ENCODE measurements at regions not wholly inside any gene's neighbourhood (a gene's known extent, or its start where the extent isn't known, plus 50 kb on each side); places are given as distances from the start of the nearest gene placed in this dataset.
"Not testable (repeated sequence)": the region's sequence is repeated elsewhere in the genome, so short reads cannot be mapped to it uniquely, and the experiment has no call there.

DNA sequence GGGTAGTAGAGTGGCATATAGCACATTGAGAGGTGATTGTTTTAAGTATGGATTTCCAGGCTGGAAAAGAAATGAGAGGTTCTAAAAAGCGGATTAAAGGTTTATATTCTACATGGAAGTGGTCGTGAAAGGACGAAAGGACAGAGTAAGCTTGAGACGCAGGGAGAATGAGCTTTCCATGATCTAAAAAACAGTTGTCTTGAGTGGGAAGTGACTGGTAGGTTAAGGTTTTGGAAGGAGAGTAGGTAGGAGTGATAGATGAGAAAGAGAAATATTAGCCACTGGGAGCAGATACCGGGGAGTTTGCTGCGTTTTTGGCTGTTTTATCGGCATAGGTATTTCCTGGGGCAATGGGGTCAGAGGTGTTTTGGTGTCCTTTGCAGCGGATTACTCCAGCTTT, 750.6 kb upstream of the ADGRB3 start:
- peaks cover 5 to 8% of the 10 kb centered on the region in 2 donors for H3K9me3 ChIP-seq (ENCODE audit: control insufficient read depth in 2 of 2, insufficient read depth in 1 of 2, low read depth in 1 of 2, low read length in 1 of 2)
- H3K27me3 ChIP-seq (ENCODE audit: control insufficient read depth in 1 of 2, insufficient read depth in 2 of 2, low read length in 2 of 2), result no peaks in the 10 kb centered on the region
- no peak overlapping the region for H3K4me3 ChIP-seq (ENCODE audit: low read depth in 1 of 2, low read length in 2 of 2)
- H3K27ac ChIP-seq (ENCODE audit: low read depth in 2 of 2, low read length in 1 of 2), result no peak overlapping the region
- H3K36me3 ChIP-seq (ENCODE audit: control insufficient read depth in 2 of 2, insufficient read depth in 2 of 2, low read length in 1 of 2), result no peaks in the 10 kb centered on the region
- WGBS, 2 donors, result 82 to 92% methylated on average over 8 of the region's 8 CpGs
- no peaks in the 10 kb centered on the region for H3K4me1 ChIP-seq (ENCODE audit: control insufficient read depth in 2 of 2, insufficient read depth in 2 of 2, low read length in 1 of 2)

DNA sequence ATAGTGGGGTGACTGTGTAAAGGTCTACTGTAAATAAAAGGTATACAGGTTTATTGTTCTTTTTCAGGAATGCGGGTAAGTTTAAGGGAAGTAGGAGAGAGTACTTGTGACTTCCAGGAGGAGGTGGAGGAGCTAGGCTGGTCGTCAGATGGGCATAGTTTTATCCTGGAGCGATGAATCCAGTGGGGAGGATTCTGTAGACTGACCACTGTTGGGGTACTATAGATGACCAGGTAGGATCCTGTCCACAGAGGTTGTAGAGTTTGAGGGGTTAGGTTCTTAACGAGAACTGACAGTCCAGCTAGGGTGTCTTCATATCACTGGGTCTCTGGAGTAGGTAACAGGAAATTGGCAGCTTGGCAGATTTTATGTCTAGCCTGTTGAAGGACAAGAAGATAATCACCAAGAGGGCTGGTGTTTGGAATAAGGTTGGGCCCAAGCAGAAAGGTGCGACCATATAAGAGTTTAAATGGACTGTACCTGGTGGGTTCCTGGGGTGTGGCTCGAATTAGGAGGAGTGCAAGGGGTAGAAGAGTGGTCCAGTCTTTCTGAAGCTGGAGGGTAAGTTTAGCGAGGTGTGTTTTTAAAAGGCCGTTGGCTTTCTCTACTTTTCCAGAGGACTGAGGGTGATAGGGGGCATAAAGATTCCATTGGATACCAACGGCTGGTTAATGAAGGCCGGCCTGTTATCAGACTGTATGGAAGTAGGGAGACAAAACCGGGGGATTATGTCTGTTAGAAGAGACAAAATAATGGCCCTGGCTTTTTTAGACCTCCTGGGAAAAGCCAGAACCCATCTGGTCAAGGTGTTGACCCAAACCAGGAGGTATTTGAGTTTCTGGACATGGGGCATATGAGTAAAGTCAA, 751.3 kb upstream of the ADGRB3 start:
- peaks cover 5 to 8% of the 10 kb centered on the region in 2 donors for H3K9me3 ChIP-seq (ENCODE audit: control insufficient read depth in 2 of 2, insufficient read depth in 1 of 2, low read depth in 1 of 2, low read length in 1 of 2)
- no peaks in the 10 kb centered on the region for H3K27me3 ChIP-seq (ENCODE audit: control insufficient read depth in 1 of 2, insufficient read depth in 2 of 2, low read length in 2 of 2)
- H3K4me1 ChIP-seq (ENCODE audit: control insufficient read depth in 2 of 2, insufficient read depth in 2 of 2, low read length in 1 of 2), result no peaks in the 10 kb centered on the region
- WGBS, 2 donors, result 83 to 86% methylated on average over 11 of the region's 11 CpGs
- no peak overlapping the region for H3K27ac ChIP-seq (ENCODE audit: low read depth in 2 of 2, low read length in 1 of 2)
- H3K4me3 ChIP-seq (ENCODE audit: low read depth in 1 of 2, low read length in 2 of 2), result no peak overlapping the region
- no peaks in the 10 kb centered on the region for H3K36me3 ChIP-seq (ENCODE audit: control insufficient read depth in 2 of 2, insufficient read depth in 2 of 2, low read length in 1 of 2)

DNA sequence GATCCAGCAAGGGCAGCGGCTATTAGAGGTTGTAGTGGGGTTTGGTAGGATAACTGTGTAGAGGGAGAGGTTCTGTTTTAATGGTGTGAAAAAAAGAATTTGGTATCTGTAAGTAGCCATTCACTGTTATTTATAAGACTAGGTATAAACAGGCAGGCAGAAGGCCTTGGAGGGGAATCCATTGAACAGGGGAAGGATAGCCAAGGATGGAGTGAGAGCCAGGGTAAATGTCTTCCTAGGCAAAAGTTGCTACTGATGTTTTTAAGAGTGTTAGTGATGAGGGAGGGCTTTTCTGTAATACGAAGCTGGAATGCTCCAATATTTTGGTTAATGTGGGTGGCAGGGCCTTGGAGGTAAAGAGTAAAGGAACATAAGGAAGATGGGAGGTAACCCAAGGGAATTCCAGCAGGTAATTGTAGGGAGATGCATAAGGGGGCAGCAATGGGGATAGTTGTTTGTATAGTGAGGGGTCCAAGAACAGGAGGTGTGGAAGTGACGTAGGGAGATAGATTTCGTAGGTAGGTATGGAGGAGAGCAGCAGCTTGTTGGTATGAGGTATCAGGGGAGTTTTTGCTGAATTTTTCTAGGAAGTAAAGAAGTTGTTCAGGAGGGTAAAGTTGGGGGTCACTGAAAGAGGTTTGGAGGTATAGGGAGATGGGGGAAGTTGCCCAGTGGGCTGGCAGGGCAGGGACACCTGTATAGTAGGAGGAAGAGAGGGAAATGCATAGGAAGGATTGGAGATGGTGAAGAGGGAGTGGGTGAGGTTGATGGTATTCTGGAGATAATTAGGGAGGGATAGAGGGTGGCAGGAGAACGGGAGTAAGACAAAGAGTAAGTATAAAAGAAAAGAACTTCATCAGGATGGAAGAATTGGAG, 752.4 kb upstream of the ADGRB3 start:
- peaks cover 5 to 8% of the 10 kb centered on the region in 2 donors for H3K9me3 ChIP-seq (ENCODE audit: control insufficient read depth in 2 of 2, insufficient read depth in 1 of 2, low read depth in 1 of 2, low read length in 1 of 2)
- WGBS, 2 donors, result 74 to 80% methylated on average over 5 of the region's 5 CpGs
- H3K27ac ChIP-seq (ENCODE audit: low read depth in 2 of 2, low read length in 1 of 2), result no peak overlapping the region

GRCh38 chr6:67881706-67882065, 753.4 kb upstream of the ADGRB3 start:
- no peaks in the 10 kb centered on the region for H3K4me1 ChIP-seq (ENCODE audit: control insufficient read depth in 2 of 2, insufficient read depth in 2 of 2, low read length in 1 of 2)
- H3K9me3 ChIP-seq (ENCODE audit: control insufficient read depth in 2 of 2, insufficient read depth in 1 of 2, low read depth in 1 of 2, low read length in 1 of 2), result peaks cover 3 to 5% of the 10 kb centered on the region in 2 donors
- no peaks in the 10 kb centered on the region for H3K36me3 ChIP-seq (ENCODE audit: control insufficient read depth in 2 of 2, insufficient read depth in 2 of 2, low read length in 1 of 2)
- H3K27me3 ChIP-seq (ENCODE audit: control insufficient read depth in 1 of 2, insufficient read depth in 2 of 2, low read length in 2 of 2), result no peaks in the 10 kb centered on the region
- 77 to 80% methylated on average over 4 of the region's 4 CpGs for WGBS, 2 donors
- no peak overlapping the region for H3K27ac ChIP-seq (ENCODE audit: low read depth in 2 of 2, low read length in 1 of 2)
- H3K4me3 ChIP-seq (ENCODE audit: low read depth in 1 of 2, low read length in 2 of 2), result no peak overlapping the region

More for the DNA sequence above, 752.4 kb upstream of the ADGRB3 start:
- Histone ChIP-seq H3K27me3 (ENCODE audit: control insufficient read depth in 1 of 2, insufficient read depth in 2 of 2, low read length in 2 of 2) (no peaks in the 10 kb centered on the region), H3K4me3 (ENCODE audit: low read depth in 1 of 2, low read length in 2 of 2) (no peak overlapping the region), H3K4me1 (ENCODE audit: control insufficient read depth in 2 of 2, insufficient read depth in 2 of 2, low read length in 1 of 2) (no peaks in the 10 kb centered on the region), H3K36me3 (ENCODE audit: control insufficient read depth in 2 of 2, insufficient read depth in 2 of 2, low read length in 1 of 2) (no peaks in the 10 kb centered on the region)

DNA sequence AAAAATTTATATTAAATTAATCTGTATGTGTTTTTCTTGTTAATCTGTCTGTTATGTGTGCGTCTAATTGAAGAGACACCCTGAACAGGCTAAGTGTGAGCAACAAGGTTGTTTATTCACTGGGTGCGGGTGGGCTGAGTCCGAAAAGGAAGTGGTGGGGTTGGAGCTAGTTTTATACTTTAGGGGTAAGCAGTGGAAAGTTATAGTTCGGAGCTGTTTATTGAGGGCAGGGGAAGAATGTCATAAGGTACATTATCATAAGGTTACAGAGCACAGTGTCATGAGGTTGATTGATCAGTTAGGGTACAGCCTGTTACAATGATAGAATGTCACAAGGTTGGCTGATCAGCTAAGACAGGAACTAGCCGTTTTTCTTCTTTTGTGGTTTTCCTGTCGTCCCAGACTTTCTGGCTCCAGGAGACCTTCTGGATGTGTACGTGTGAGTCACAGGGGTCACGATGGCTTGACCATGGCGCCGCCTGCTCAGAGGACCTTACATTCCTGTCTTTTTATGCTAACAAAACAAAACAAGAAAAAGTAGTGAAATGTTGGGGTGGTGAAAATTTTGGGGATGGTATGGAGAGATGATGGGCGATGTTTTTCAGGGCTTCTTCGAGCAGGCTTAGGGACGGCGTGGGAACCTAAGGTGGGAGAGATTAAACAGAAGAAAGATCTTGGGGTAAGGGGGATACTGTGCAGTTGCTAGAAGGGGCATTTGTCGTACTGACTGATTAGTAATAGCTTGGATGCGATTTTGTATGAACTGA, 754.0 kb upstream of the ADGRB3 start:
- 84 to 87% methylated on average over 16 of the region's 16 CpGs for WGBS, 2 donors
- no peaks in the 10 kb centered on the region for H3K27me3 ChIP-seq (ENCODE audit: control insufficient read depth in 1 of 2, insufficient read depth in 2 of 2, low read length in 2 of 2)
- no peaks in the 10 kb centered on the region for H3K4me1 ChIP-seq (ENCODE audit: control insufficient read depth in 2 of 2, insufficient read depth in 2 of 2, low read length in 1 of 2)
- H3K4me3 ChIP-seq (ENCODE audit: low read depth in 1 of 2, low read length in 2 of 2), result no peak overlapping the region
- H3K27ac ChIP-seq (ENCODE audit: low read depth in 2 of 2, low read length in 1 of 2), result no peak overlapping the region
- peaks cover 0 to 5% of the 10 kb centered on the region in 2 donors for H3K9me3 ChIP-seq (ENCODE audit: control insufficient read depth in 2 of 2, insufficient read depth in 1 of 2, low read depth in 1 of 2, low read length in 1 of 2)
- H3K36me3 ChIP-seq (ENCODE audit: control insufficient read depth in 2 of 2, insufficient read depth in 2 of 2, low read length in 1 of 2), result no peaks in the 10 kb centered on the region

DNA sequence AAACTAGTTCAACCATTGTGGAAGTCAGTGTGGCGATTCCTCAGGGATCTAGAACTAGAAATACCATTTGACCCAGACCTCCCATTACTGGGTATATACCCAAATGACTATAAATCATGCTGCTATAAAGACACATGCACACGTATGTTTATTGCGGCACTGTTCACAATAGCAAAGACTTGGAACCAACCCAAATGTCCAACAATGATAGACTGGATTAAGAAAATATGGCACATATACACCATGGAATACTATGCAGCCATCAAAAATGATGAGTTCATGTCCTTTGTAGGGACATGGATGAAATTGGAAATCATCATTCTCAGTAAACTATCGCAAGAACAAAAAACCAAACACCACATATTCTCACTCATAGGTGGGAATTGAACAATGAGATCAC, 754.7 kb upstream of the ADGRB3 start:
- not testable (repeated sequence) for H3K9me3 ChIP-seq (ENCODE audit: control insufficient read depth in 2 of 2, insufficient read depth in 1 of 2, low read depth in 1 of 2, low read length in 1 of 2); H3K4me1 ChIP-seq (ENCODE audit: control insufficient read depth in 2 of 2, insufficient read depth in 2 of 2, low read length in 1 of 2); H3K36me3 ChIP-seq (ENCODE audit: control insufficient read depth in 2 of 2, insufficient read depth in 2 of 2, low read length in 1 of 2); H3K4me3 ChIP-seq (ENCODE audit: low read depth in 1 of 2, low read length in 2 of 2); H3K27ac ChIP-seq (ENCODE audit: low read depth in 2 of 2, low read length in 1 of 2); H3K27me3 ChIP-seq (ENCODE audit: control insufficient read depth in 1 of 2, insufficient read depth in 2 of 2, low read length in 2 of 2)
- WGBS, 2 donors, result 83 to 85% methylated on average over 3 of the region's 4 CpGs

DNA sequence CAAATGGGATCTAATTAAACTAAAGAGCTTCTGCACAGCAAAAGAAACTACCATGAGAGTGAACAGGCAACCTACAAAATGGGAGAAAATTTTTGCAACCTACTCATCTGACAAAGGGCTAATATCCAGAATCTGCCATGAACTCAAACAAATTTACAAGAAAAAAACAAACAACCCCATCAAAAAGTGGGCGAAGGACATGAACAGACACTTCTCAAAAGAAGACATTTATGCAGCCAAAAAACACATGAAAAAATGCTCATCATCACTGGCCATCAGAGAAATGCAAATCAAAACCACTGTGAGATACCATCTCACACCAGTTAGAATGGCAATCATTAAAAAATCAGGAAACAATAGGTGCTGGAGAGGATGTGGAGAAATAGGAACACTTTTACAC, 755.2 kb upstream of the ADGRB3 start:
- H3K9me3 ChIP-seq (ENCODE audit: control insufficient read depth in 2 of 2, insufficient read depth in 1 of 2, low read depth in 1 of 2, low read length in 1 of 2); H3K4me3 ChIP-seq (ENCODE audit: low read depth in 1 of 2, low read length in 2 of 2); H3K36me3 ChIP-seq (ENCODE audit: control insufficient read depth in 2 of 2, insufficient read depth in 2 of 2, low read length in 1 of 2); H3K27me3 ChIP-seq (ENCODE audit: control insufficient read depth in 1 of 2, insufficient read depth in 2 of 2, low read length in 2 of 2); H3K4me1 ChIP-seq (ENCODE audit: control insufficient read depth in 2 of 2, insufficient read depth in 2 of 2, low read length in 1 of 2); H3K27ac ChIP-seq (ENCODE audit: low read depth in 2 of 2, low read length in 1 of 2): not testable (repeated sequence)
- WGBS, 2 donors, result 100% methylated on average over 1 of the region's 1 CpG

DNA sequence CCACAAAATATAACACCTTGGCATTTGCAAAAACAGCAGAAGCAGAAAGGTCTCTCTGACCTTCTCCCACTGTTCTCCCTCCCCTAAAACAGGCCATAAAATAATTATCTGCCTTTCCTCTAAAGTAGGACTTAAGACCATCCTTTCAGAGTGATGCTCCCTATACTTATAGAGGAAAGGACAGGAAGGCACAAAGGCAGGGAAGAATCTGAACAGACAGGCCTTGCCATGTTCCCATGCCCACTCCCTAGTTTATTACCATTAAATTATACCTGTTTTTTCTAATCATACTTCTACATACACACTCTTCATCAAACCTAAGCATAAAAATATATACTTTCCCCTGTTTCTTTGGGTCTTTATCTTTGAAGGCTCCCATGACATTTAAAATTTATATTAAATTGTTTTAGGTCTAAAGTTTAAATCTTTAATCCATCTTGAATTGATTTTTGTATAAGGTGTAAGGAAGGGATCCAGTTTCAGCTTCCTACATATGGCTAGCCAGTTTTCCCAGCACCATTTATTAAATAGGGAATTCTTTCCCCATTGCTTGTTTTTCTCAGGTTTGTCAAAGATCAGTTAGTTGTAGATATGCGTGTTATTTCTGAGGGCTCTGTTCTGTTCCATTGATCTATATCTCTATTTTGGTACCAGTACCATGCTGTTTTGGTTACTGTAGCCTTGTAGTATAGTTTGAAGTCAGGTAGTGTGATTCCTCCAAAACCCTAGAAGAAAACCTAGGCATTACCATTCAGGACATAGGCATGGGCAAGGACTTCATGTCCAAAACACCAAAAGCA, 755.8 kb upstream of the ADGRB3 start:
- WGBS, 2 donors, result 97 to 100% methylated on average over 1 of the region's 1 CpG
- not testable (repeated sequence) for H3K9me3 ChIP-seq (ENCODE audit: control insufficient read depth in 2 of 2, insufficient read depth in 1 of 2, low read depth in 1 of 2, low read length in 1 of 2); H3K36me3 ChIP-seq (ENCODE audit: control insufficient read depth in 2 of 2, insufficient read depth in 2 of 2, low read length in 1 of 2); H3K4me3 ChIP-seq (ENCODE audit: low read depth in 1 of 2, low read length in 2 of 2); H3K27me3 ChIP-seq (ENCODE audit: control insufficient read depth in 1 of 2, insufficient read depth in 2 of 2, low read length in 2 of 2); H3K27ac ChIP-seq (ENCODE audit: low read depth in 2 of 2, low read length in 1 of 2); H3K4me1 ChIP-seq (ENCODE audit: control insufficient read depth in 2 of 2, insufficient read depth in 2 of 2, low read length in 1 of 2)

GRCh38 chr6:67878216-67878615, 756.9 kb upstream of the ADGRB3 start:
- not testable (repeated sequence) for H3K27ac ChIP-seq (ENCODE audit: low read depth in 2 of 2, low read length in 1 of 2); H3K27me3 ChIP-seq (ENCODE audit: control insufficient read depth in 1 of 2, insufficient read depth in 2 of 2, low read length in 2 of 2); H3K36me3 ChIP-seq (ENCODE audit: control insufficient read depth in 2 of 2, insufficient read depth in 2 of 2, low read length in 1 of 2); H3K4me3 ChIP-seq (ENCODE audit: low read depth in 1 of 2, low read length in 2 of 2); H3K4me1 ChIP-seq (ENCODE audit: control insufficient read depth in 2 of 2, insufficient read depth in 2 of 2, low read length in 1 of 2); H3K9me3 ChIP-seq (ENCODE audit: control insufficient read depth in 2 of 2, insufficient read depth in 1 of 2, low read depth in 1 of 2, low read length in 1 of 2)
- 85 to 88% methylated on average over 7 of the region's 7 CpGs for WGBS, 2 donors

Data from esophagus (tissue), 2 donors.